Effector memory CD8-positive, alpha-beta T cell (primary cell): ENCODE measurements at regions not wholly inside any gene's neighbourhood (a gene's known extent, or its start where the extent isn't known, plus 50 kb on each side); places are given as distances from the start of the nearest gene placed in this dataset.

Source experiments
- ATAC-seq: fragments of 150-1000 bp; cut with Tn5 transposase; replicated peaks from 2 replicates; pipeline ENCODE4 v1.10.0; 2021; ENCODE audit warnings: mild to moderate bottlenecking, moderate library complexity
- DNase-seq, 3 experiments: peaks; one replicate each; pipeline ENCODE4 v3.0.0; 2021
- H3K27ac Mint-ChIP-seq, 2 donors: one replicate each; pipeline ENCODE4 v1.8.0; 2022; ENCODE audit warnings: mild to moderate bottlenecking in 2 of 2, mixed read lengths in 2 of 2, moderate library complexity in 2 of 2
- H3K27me3 Mint-ChIP-seq, 2 donors: one replicate each; pipeline ENCODE4 v1.8.0; 2022; ENCODE audit warnings: mixed read lengths in 2 of 2
- H3K36me3 Mint-ChIP-seq: one replicate; pipeline ENCODE4 v1.8.0; 2022; ENCODE audit warnings: mild to moderate bottlenecking, moderate library complexity, mixed read lengths; ENCODE audit not compliant: insufficient read depth
- H3K4me1 Mint-ChIP-seq, 2 donors: one replicate each; pipeline ENCODE4 v1.8.0; 2022; ENCODE audit warnings: low read depth in 2 of 2, mixed read lengths in 2 of 2
- H3K4me3 Mint-ChIP-seq, 2 donors: one replicate each; pipeline ENCODE4 v1.8.0; 2022; ENCODE audit warnings: mild to moderate bottlenecking in 2 of 2, mixed read lengths in 2 of 2, moderate library complexity in 2 of 2
- H3K9me3 Mint-ChIP-seq, 2 donors: one replicate each; pipeline ENCODE4 v1.8.0; 2022; ENCODE audit warnings: mixed read lengths in 2 of 2

DNA sequence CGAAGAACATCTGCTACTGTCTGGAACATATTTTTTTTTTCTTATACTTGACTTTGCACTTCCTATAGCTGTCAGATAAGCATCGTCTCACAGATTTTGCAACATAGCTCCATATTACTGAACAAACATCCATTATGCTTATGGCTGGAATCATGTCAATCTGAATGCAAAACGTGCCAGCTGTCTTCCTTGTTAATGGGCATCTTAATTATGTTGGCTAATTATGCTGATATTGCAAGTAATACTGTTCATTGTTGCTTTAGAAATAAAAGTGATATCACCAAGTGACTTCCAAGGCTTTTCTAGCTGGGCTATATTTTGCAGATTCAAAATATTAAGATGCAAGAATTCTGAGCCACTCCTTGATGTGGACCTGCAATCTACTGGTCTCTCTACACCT, 176.8 kb downstream of the ARL4C start:
- no peaks in the 10 kb centered on the region for H3K36me3 Mint-ChIP-seq
- ATAC-seq (no peak), DNase-seq (no peak)
- no peak overlapping the region for H3K4me3 Mint-ChIP-seq
- peak overlapping the region in 1 of 2 donors; percentile 19 for H3K27ac Mint-ChIP-seq
- peaks cover 13 to 29% of the 10 kb centered on the region in 2 donors for H3K4me1 Mint-ChIP-seq
- H3K9me3 Mint-ChIP-seq, result no peaks in the 10 kb centered on the region
- no peaks in the 10 kb centered on the region for H3K27me3 Mint-ChIP-seq

DNA sequence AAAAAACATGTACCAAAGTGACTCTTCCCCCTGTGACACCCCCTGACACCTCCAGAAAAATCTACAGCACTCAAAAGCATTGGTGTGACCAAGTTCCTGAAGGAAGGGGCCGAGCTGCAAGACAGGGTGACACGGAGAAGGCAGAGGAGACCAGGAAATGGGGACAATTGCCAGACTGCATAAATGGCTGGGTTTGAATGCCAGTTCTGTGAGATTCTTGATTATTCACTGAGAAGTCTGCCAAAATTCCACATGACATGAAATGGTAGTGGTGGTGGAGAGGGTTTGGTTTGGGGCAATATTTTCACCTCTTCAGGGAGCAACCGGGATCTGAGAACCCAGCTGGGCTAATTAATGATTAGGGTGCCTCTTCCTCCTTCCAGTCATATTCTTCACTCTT, 178.5 kb downstream of the ARL4C start:
- peaks cover 11 to 33% of the 10 kb centered on the region in 2 donors for H3K4me1 Mint-ChIP-seq
- H3K4me3 Mint-ChIP-seq, result no peak overlapping the region
- no peak overlapping the region for H3K27ac Mint-ChIP-seq
- DNase-seq (no peak), ATAC-seq (no peak)
- no peaks in the 10 kb centered on the region for H3K36me3 Mint-ChIP-seq
- no peaks in the 10 kb centered on the region for H3K9me3 Mint-ChIP-seq
- no peaks in the 10 kb centered on the region for H3K27me3 Mint-ChIP-seq

DNA sequence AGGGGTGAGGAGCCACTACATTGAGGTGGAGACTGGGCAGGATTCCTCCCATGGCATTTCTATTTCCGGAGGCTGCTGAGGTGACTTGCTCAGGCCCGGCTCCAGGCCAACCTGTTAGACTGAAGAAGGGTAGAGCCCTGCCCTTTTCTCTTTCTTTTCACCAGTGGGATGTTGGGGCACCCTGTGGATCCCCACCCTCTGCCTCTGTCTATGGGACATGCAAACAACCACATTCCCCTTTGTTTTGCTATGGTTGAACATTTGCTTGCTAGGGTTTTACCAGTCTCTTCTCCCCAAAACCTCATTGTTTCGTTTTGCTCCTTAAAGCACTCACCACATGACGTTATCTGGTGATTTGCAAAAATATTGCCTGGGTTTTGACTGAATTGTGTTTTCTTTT, 183.3 kb downstream of the ARL4C start:
- H3K4me1 Mint-ChIP-seq, result peaks cover 13 to 34% of the 10 kb centered on the region in 2 donors

DNA sequence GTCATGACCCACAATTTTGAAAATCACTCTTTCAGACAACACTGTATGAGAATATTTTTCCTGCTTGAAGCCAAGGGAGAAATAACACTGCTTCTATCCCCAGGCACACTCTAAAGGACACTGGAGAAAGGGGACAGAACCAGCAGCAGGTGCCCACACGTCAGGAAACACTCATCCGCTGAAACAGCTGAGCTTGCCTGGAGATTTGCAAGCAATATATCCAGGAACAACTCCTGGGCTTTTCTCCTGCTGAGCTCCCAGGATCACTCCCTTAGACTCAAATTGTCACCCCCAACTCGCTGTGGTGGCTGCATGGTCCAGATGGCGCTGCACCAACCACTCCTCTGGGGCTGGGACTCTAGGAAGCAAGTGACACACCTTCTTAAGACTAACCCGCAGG, 186.7 kb downstream of the ARL4C start:
- peaks cover 12% of the 10 kb centered on the region for H3K36me3 Mint-ChIP-seq
- H3K4me1 Mint-ChIP-seq, result peaks cover 25 to 29% of the 10 kb centered on the region in 2 donors
- peak overlapping the region; percentile 90 to 93 for H3K27ac Mint-ChIP-seq
- no peak for DNase-seq
- no peak overlapping the region for H3K4me3 Mint-ChIP-seq
- no peak for ATAC-seq
- no peaks in the 10 kb centered on the region for H3K27me3 Mint-ChIP-seq
- H3K9me3 Mint-ChIP-seq, result peaks cover 0 to 2% of the 10 kb centered on the region in 2 donors

More for the DNA sequence above, 183.3 kb downstream of the ARL4C start:
- DNase-seq (no peak), ATAC-seq (peak; percentile 11)
- Mint-ChIP-seq H3K4me3 (peak overlapping the region; percentile 31 to 41), H3K27me3 (no peaks in the 10 kb centered on the region), H3K9me3 (peaks cover 0 to 2% of the 10 kb centered on the region in 2 donors), H3K36me3 (peaks cover 12% of the 10 kb centered on the region), H3K27ac (peak overlapping the region; percentile 77 to 88)

DNA sequence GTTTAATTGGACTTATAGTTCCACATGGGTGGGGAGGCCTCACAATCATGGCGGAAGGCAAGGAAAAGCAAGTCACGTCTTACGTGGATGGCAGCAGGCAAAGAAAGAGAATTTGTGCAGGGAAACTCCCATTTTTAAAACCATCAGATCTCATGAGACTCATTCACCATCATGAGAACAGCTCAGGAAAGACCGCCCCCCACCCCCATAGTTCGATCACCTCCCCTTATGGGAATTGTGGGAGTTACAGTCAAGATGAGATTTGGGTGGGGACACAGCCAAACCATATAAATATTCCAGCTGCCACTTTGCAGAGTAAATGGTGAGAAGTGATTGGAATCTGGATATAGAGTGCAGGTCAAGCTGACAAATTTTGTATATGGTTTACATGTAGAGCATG, 187.4 kb downstream of the ARL4C start:
- Mint-ChIP-seq H3K27ac (peak overlapping the region; percentile 90 to 93), H3K27me3 (no peaks in the 10 kb centered on the region), H3K4me1 (peaks cover 26 to 29% of the 10 kb centered on the region in 2 donors), H3K9me3 (peaks cover 0 to 2% of the 10 kb centered on the region in 2 donors), H3K4me3 (peak overlapping the region in 1 of 2 donors; percentile 42), H3K36me3 (peaks cover 12% of the 10 kb centered on the region)
- ATAC-seq, result no peak
- DNase-seq, result no peak

DNA sequence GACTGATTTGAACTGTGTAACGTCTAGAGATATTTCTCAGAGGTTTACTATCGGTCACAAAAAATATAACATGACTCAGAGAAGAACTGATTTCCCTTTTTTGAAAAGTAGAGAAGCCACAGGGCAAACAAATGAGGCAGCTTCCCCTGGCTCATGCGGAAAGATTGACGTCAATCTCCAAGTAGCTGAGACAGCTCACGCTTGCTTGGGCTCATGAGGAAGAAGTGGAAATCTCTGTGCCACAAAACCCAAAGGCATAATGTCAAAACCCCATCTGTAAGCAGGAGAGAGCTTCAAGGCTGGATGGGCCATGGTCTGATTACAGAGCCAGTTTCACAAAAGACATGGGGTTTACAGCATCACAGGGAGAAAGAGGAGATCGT, 188.1 kb downstream of the ARL4C start:
- Mint-ChIP-seq H3K4me3 (peak overlapping the region; percentile 3 to 42), H3K4me1 (peaks cover 24 to 28% of the 10 kb centered on the region in 2 donors), H3K9me3 (peaks cover 0 to 2% of the 10 kb centered on the region in 2 donors), H3K27me3 (no peaks in the 10 kb centered on the region), H3K27ac (peak overlapping the region; percentile 90 to 93), H3K36me3 (peaks cover 12% of the 10 kb centered on the region)
- peak; percentile 90 for ATAC-seq
- DNase-seq, result peak; percentile 37 to 54 (median 51)

DNA sequence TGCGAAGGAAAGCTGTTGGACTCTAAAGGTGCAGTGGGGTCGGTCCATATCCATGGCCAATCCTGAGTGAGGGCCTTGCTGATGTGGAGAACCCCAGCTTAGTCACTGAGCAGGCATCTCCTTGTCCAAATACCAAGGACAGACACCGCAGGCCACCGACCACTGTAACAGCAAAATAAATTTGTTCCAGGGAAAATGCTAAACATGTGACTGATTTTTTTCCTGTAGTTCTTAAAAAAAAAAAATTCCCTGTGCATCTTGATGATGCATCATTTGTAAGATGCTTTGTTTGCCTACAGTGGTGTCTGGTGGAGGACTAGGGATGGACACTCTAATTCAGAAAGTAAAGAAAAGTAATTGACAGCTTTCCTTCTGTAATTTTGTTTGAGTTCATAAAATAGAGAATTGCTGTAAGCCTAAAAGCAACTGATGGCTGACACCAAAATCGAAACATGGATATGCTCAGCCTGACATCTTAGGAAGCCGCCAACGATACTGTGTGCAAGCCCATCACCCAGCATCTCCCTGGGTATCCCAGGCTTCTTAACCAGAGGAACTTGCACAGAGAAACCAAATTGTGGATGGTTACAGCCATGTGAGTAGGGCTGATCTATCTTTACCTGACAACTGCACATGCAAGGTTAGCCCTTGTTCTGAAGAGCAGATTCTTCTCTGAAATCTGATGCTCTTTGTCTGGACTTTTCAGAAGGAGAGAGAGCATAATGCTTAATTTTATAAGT, 188.6 kb downstream of the ARL4C start:
- Mint-ChIP-seq H3K4me1 (peaks cover 18 to 23% of the 10 kb centered on the region in 2 donors), H3K27me3 (no peaks in the 10 kb centered on the region), H3K9me3 (peaks cover 0 to 2% of the 10 kb centered on the region in 2 donors), H3K27ac (peak overlapping the region; percentile 90 to 93), H3K36me3 (peaks cover 12% of the 10 kb centered on the region), H3K4me3 (peak overlapping the region in 1 of 2 donors; percentile 3)
- ATAC-seq (no peak), DNase-seq (no peak)

DNA sequence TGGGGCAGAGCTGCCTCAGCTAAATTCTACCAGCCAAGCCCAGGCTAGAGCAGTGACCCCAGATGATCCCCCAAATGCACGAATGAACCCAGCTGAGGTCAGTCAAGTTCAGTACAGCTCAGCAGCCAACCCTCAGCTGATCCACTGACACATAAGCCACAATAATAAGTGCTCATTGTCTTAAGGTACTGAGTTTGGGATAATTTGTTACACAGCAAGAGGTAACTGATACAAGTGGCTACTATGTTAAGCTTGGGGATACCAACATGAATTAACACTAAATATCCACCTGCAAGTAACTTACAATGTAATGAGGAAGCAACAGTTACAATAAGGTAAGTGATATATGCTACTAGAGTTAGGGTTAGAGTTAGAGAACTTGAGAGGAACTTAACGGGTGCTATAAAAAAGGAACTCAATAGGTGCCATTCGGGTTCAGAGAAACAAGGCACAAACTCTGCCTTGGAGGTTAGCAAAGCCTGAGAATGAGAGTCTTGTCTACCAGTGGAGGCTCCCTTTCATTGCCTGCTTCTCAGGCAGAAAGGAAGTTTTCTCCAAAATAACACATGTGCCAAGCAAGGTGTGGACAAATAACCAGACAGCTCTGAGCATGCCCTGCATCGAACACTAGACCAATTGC, 189.4 kb downstream of the ARL4C start:
- Mint-ChIP-seq H3K36me3 (peaks cover 8% of the 10 kb centered on the region), H3K4me3 (no peak overlapping the region), H3K27me3 (no peaks in the 10 kb centered on the region), H3K27ac (peak overlapping the region in 1 of 2 donors; percentile 90), H3K9me3 (peaks cover 0 to 2% of the 10 kb centered on the region in 2 donors), H3K4me1 (peaks cover 22 to 28% of the 10 kb centered on the region in 2 donors)
- DNase-seq (no peak), ATAC-seq (no peak)

DNA sequence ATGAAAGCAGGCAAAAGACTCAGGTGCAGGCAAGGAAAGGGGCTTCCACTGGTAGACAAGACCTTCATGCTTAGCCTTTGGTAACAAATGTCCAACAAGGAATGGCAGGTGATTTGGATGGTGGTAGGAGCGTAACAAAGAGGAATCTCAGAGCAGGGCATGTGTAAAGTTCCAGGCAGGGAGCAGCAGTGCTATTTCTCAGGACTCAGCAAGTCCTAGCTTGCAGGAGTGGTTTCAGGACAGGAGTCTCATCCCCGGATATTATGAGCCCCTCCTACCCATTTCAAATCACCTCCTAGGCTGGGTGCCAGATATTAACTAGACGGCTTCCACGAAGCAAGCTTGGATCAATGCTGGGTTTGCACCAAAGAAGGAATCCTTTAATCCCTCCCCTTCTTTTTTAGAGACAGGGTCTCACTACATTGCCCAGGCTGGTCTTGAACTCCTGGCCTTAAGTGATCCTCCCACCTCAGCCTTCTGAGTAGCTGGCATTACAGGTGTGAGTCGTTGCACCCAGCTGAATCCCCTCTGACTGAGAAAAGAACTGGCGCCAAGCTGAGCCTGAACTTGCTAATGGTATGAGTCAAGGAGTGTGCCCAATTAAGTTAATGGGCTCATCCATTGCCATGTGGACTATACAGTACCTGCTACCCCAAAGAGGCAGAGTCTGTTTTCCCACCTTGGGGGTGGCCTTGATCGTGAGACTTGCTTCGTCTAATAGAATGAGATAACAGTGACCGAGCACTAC, 190.3 kb downstream of the ARL4C start:
- no peaks in the 10 kb centered on the region for H3K27me3 Mint-ChIP-seq
- peaks cover 0 to 2% of the 10 kb centered on the region in 2 donors for H3K9me3 Mint-ChIP-seq
- no peak for ATAC-seq
- H3K4me3 Mint-ChIP-seq, result no peak overlapping the region
- peaks cover 28 to 33% of the 10 kb centered on the region in 2 donors for H3K4me1 Mint-ChIP-seq
- peaks cover 8% of the 10 kb centered on the region for H3K36me3 Mint-ChIP-seq
- DNase-seq, result no peak
- H3K27ac Mint-ChIP-seq, result peak overlapping the region in 1 of 2 donors; percentile 5

DNA sequence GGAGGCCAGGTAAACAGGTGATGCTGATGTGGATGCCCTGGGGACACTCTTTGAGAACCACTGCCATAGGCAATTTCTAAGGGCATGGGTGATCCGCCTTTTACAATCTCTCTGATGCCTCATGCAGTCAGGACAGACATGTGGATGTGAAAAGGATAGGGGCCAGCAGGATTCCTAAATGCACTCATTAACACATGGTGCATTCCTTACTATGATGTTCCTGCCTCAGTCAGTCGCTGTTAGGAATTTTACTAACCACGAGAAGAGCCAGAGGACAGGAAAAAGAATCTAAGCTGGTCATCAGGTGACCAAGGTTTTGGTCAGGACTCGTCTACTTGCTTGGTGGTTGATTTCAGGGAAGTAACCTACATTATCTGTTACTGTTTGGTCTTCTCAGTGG, 191.0 kb downstream of the ARL4C start:
- Mint-ChIP-seq H3K27me3 (no peaks in the 10 kb centered on the region), H3K27ac (peak overlapping the region in 1 of 2 donors; percentile 5)

DNA sequence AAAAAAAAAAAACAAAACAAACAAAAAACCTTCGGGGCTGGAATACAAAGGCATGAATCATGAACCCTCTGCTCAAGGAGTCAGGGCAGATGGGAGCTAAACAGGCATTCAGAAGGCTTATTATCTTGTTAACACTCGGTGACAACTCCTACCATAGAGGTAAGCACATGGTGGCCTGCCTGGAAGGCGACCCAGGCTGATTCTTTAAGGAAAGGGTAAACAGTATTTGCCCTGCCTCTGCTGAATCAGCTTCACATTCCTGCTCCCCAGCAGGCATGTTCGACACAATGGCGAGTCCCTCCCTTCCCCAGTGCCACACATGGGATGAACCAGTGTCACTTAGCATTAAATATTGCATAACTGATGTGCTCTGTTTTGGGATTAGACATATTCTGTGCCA, 191.9 kb downstream of the ARL4C start:
- Mint-ChIP-seq H3K27ac (no peak overlapping the region), H3K4me3 (no peak overlapping the region), H3K9me3 (peaks cover 0 to 2% of the 10 kb centered on the region in 2 donors), H3K27me3 (no peaks in the 10 kb centered on the region), H3K4me1 (peaks cover 34 to 48% of the 10 kb centered on the region in 2 donors), H3K36me3 (peaks cover 8% of the 10 kb centered on the region)
- ATAC-seq, result no peak
- DNase-seq, result no peak

More for the DNA sequence above, 191.0 kb downstream of the ARL4C start:
- Mint-ChIP-seq H3K4me1 (peaks cover 30 to 40% of the 10 kb centered on the region in 2 donors), H3K4me3 (no peak overlapping the region), H3K9me3 (peaks cover 0 to 2% of the 10 kb centered on the region in 2 donors), H3K36me3 (peaks cover 8% of the 10 kb centered on the region)
- DNase-seq (no peak), ATAC-seq (no peak)

DNA sequence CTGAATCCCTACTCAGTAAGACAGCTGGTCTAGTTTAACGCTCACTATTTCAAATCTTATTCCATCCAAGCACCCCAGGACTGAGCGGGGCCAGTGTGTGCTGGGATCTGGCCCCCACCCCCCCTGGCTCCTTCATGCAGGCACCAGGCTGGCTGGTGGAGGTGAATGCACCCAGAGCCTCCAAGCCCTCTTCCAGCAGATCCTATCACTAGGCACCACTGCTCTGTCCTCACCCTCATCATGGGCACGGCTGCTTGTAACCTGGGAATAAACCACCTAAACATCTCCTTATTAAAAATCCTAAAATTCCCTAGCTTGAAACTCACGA, 194.3 kb downstream of the ARL4C start:
- Mint-ChIP-seq H3K27me3 (no peaks in the 10 kb centered on the region), H3K27ac (no peak overlapping the region)

DNA sequence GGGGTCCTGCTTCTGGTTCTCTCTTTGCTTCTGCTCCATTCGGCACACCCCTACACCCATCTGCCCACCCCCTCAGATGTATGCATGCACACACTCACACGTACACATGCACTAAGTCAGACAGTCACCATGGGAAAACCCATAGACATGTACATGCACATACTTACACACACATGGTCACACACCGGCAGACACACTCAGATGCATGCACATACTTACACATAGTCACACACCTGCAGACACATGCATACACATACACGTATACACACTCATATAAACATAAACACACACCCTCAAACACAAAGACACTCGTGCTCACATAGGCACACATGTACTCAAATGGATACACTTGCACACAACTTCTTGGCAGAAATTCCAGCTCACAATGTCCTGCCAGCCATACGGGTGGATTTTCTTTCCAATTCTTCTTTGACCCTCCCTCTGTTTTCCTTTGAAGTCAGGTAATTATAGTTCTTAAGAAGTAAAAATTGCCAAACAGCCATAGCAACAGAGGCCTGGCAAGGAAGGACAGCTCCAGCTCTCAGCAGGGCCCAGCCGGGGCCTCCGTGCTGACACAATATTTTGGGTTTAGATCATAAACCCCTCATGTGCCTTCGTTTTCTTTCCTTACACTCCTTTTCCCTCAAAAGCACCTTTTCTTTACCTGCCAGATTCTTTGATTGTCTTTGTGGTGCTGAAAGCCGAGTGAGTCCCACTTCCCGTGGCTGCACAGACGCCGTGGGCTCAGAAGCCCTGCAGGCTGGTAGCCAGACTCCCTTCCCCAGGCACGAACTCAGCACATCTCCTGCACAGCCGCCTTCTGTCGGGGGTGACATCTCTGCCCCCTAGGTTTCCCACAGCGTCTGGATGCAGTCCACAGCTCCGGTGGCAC, 195.7 kb downstream of the ARL4C start:
- H3K27ac Mint-ChIP-seq, result peak overlapping the region; percentile 23 to 44
- no peaks in the 10 kb centered on the region for H3K27me3 Mint-ChIP-seq
- DNase-seq (no peak), ATAC-seq (no peak)
- peaks cover 37 to 49% of the 10 kb centered on the region in 2 donors for H3K4me1 Mint-ChIP-seq
- peak overlapping the region in 1 of 2 donors; percentile 33 for H3K4me3 Mint-ChIP-seq
- no peaks in the 10 kb centered on the region for H3K9me3 Mint-ChIP-seq
- no peaks in the 10 kb centered on the region for H3K36me3 Mint-ChIP-seq

More for the DNA sequence above, 194.3 kb downstream of the ARL4C start:
- ATAC-seq (no peak), DNase-seq (no peak)
- Mint-ChIP-seq H3K4me3 (no peak overlapping the region), H3K9me3 (no peaks in the 10 kb centered on the region), H3K36me3 (no peaks in the 10 kb centered on the region), H3K4me1 (peaks cover 29 to 43% of the 10 kb centered on the region in 2 donors)
